BE2C (cell line): ENCODE measurements at regions not wholly inside any gene's neighbourhood (a gene's known extent, or its start where the extent isn't known, plus 50 kb on each side); places are given as distances from the start of the nearest gene placed in this dataset.

ENCODE experiments used
- DNase-seq: peaks from one replicate; pipeline ENCODE4 v3.0.0-alpha.2; 2020
- H3K27me3 ChIP-seq: fragments of 250-450 bp; sonication (Bioruptor Pico); 2 replicates; pipeline ENCODE4 v1.5.1; 2020; ENCODE audit warnings: mild to moderate bottlenecking
- H3K36me3 ChIP-seq: fragments of 250-450 bp; sonication (Bioruptor Pico); 2 replicates; pipeline ENCODE4 v1.5.1; 2020; ENCODE audit warnings: mild to moderate bottlenecking
- H3K4me1 ChIP-seq: fragments of 250-450 bp; sonication (Bioruptor Pico); 2 replicates; pipeline ENCODE4 v1.5.1; 2020
- H3K4me3 ChIP-seq: 2 replicates; pipeline ENCODE4 v1.5.1; 2011; ENCODE audit warnings: low read depth, low read length
- H3K9me3 ChIP-seq: fragments of 250-450 bp; sonication (Bioruptor Pico); 2 replicates; pipeline ENCODE4 v1.5.1; 2020
- CTCF ChIP-seq: IDR thresholded peaks from 2 replicates; pipeline ENCODE4 v1.5.1; 2012; ENCODE audit warnings: mild to moderate bottlenecking, low read depth, low read length

GRCh38 chr17:79255926-79256585, 181.4 kb downstream of the ENGASE start:
- Histone ChIP-seq H3K9me3 (no peaks in the 10 kb centered on the region), H3K36me3 (no peaks in the 10 kb centered on the region), H3K4me3 (no peak overlapping the region), H3K4me1 (no peaks in the 10 kb centered on the region), H3K27me3 (peaks cover 96% of the 10 kb centered on the region)
- no peak for DNase-seq
- no peak for TF ChIP-seq CTCF

GRCh38 chr17:79255456-79255855, 180.8 kb downstream of the ENGASE start:
- DNase-seq, result no peak
- peaks cover 96% of the 10 kb centered on the region for H3K27me3 ChIP-seq

GRCh38 chr17:79255046-79255445, 180.4 kb downstream of the ENGASE start:
- no peak for TF ChIP-seq CTCF
- no peak for DNase-seq
- no peaks in the 10 kb centered on the region for H3K36me3 ChIP-seq
- H3K9me3 ChIP-seq, result no peaks in the 10 kb centered on the region
- no peak overlapping the region for H3K4me3 ChIP-seq
- H3K27me3 ChIP-seq, result peaks cover 96% of the 10 kb centered on the region
- no peaks in the 10 kb centered on the region for H3K4me1 ChIP-seq

More at GRCh38 chr17:79255456-79255855, 180.8 kb downstream of the ENGASE start:
- Histone ChIP-seq H3K9me3 (no peaks in the 10 kb centered on the region), H3K4me1 (no peaks in the 10 kb centered on the region), H3K4me3 (no peak overlapping the region), H3K36me3 (no peaks in the 10 kb centered on the region)
- TF ChIP-seq CTCF, result no peak

GRCh38 chr17:79252886-79253285, 178.3 kb downstream of the ENGASE start:
- no peak for TF ChIP-seq CTCF
- H3K27me3 ChIP-seq, result peaks cover 95% of the 10 kb centered on the region

GRCh38 chr17:79251824-79252223, 177.2 kb downstream of the ENGASE start:
- Histone ChIP-seq H3K9me3 (no peaks in the 10 kb centered on the region), H3K4me1 (no peaks in the 10 kb centered on the region), H3K36me3 (no peaks in the 10 kb centered on the region), H3K27me3 (peaks cover 95% of the 10 kb centered on the region), H3K4me3 (no peak overlapping the region)
- TF ChIP-seq CTCF, result no peak
- no peak for DNase-seq

More at GRCh38 chr17:79252886-79253285, 178.3 kb downstream of the ENGASE start:
- Histone ChIP-seq H3K4me1 (no peaks in the 10 kb centered on the region), H3K9me3 (no peaks in the 10 kb centered on the region), H3K36me3 (no peaks in the 10 kb centered on the region), H3K4me3 (no peak overlapping the region)
- DNase-seq, result no peak

GRCh38 chr17:79249929-79250521, 175.4 kb downstream of the ENGASE start:
- no peaks in the 10 kb centered on the region for H3K36me3 ChIP-seq
- no peaks in the 10 kb centered on the region for H3K9me3 ChIP-seq
- H3K4me3 ChIP-seq, result no peak overlapping the region
- H3K4me1 ChIP-seq, result no peaks in the 10 kb centered on the region
- no peak for TF ChIP-seq CTCF
- H3K27me3 ChIP-seq, result peaks cover 95% of the 10 kb centered on the region
- DNase-seq, result no peak
